B cell (primary cell): ENCODE measurements at regions not wholly inside any gene's neighbourhood (a gene's known extent, or its start where the extent isn't known, plus 50 kb on each side); places are given as distances from the start of the nearest gene placed in this dataset.

Experiments
- ATAC-seq: fragments of 200-7000 bp; cut with Tn5 transposase; one replicate; pipeline ENCODE4 v1.10.0; 2021; ENCODE audit warnings: low read depth, mild to moderate bottlenecking, moderate number of reproducible peaks, moderate library complexity
- CTCF ChIA-PET: fragments of 350-600 bp; sonication (Branson Sonifier 250); formaldehyde crosslinking; loops from one replicate; lab custom pipeline; 2021; ENCODE audit warnings: antibody characterized with exemption, inconsistent platforms; lab: Charles Lee
- POLR2A ChIA-PET: fragments of 350-600 bp; sonication (Branson Sonifier 250); formaldehyde crosslinking; loops from one replicate; lab custom pipeline; 2021; ENCODE audit warnings: antibody characterized with exemption; lab: Charles Lee
- DNase-seq: peaks from one replicate; pipeline ENCODE4 v3.0.0; 2013
- H2AFZ ChIP-seq: 2 replicates; pipeline ENCODE4 v1.6.1; 2012; ENCODE audit warnings: mild to moderate bottlenecking, low read depth, low read length; ENCODE audit not compliant: insufficient read depth, poor library complexity, severe bottlenecking
- H3K27ac ChIP-seq, 2 donors: 1 replicate in 1 of 2; 2 replicates in 1 of 2; pipeline ENCODE4 v1.5.1; 2012 to 2013; ENCODE audit warnings: low read length in 2 of 2, mild to moderate bottlenecking in 2 of 2, moderate library complexity in 1 of 2
- H3K27me3 ChIP-seq, 4 experiments: fragments of 200-600 bp in 1 of 4; sonication (generic) in 1 of 4; replicated peaks in 1 of 4; 1 replicate in 2 of 4; 2 replicates in 2 of 4; pipeline versions ENCODE4 v1.6.1 to v1.7.0; 2013 to 2016; ENCODE audit warnings: low read length in 3 of 4, mild to moderate bottlenecking in 2 of 4, mixed read lengths in 1 of 4, moderate library complexity in 1 of 4; ENCODE audit not compliant: insufficient read depth in 4 of 4, control insufficient read depth in 3 of 4; ENCODE audit errors: control extremely low read depth in 1 of 4
- H3K36me3 ChIP-seq, 2 experiments: replicated peaks in 1 of 2; 1 replicate in 1 of 2; 2 replicates in 1 of 2; pipeline versions ENCODE4 v1.6.1 to v1.7.1; 2013; ENCODE audit warnings: low read length in 1 of 2; ENCODE audit not compliant: insufficient read depth in 2 of 2, control insufficient read depth in 1 of 2; ENCODE audit errors: control extremely low read depth in 1 of 2, extremely low read depth in 1 of 2
- H3K4me1 ChIP-seq, 2 donors: fragments of 200-600 bp in 1 of 2; sonication (generic) in 1 of 2; 1 replicate in 1 of 2; 2 replicates in 1 of 2; pipeline versions ENCODE4 v1.5.1 to v1.6.1; 2013 to 2017; ENCODE audit warnings: low read length in 2 of 2; ENCODE audit not compliant: control insufficient read depth in 2 of 2, insufficient read depth in 2 of 2
- H3K4me2 ChIP-seq: replicated peaks from 2 replicates; pipeline ENCODE3; 2012; ENCODE audit warnings: mild to moderate bottlenecking, low read depth, low read length; ENCODE audit not compliant: poor library complexity, severe bottlenecking
- H3K4me3 ChIP-seq, 5 experiments: fragments of 200-600 bp in 1 of 5; sonication (generic) in 1 of 5; 1 replicate in 3 of 5; 2 replicates in 2 of 5; pipeline versions ENCODE4 v1.5.1 to v1.7.0; 2011 to 2016; ENCODE audit warnings: low read length in 4 of 5, mild to moderate bottlenecking in 4 of 5, low read depth in 2 of 5, control low read depth in 1 of 5, moderate library complexity in 1 of 5; ENCODE audit not compliant: insufficient read depth in 1 of 5; ENCODE audit errors: control extremely low read depth in 1 of 5, extremely low read depth in 1 of 5
- H3K79me2 ChIP-seq: fragments of 200-600 bp; sonication (generic); one replicate; pipeline ENCODE4 v1.6.0; 2016; ENCODE audit warnings: low read length; ENCODE audit not compliant: control insufficient read depth, insufficient read depth
- H3K9ac ChIP-seq: fragments of 200-600 bp; sonication (generic); 2 replicates; pipeline ENCODE4 v1.6.1; 2017; ENCODE audit warnings: mild to moderate bottlenecking, low read length, moderate library complexity
- H3K9me3 ChIP-seq, 3 donors: one replicate each; pipeline versions ENCODE4 v1.6.1 to v1.7.1; 2013; ENCODE audit warnings: low read length in 2 of 3; ENCODE audit not compliant: control insufficient read depth in 2 of 3, insufficient read depth in 1 of 3; ENCODE audit errors: control extremely low read depth in 1 of 3
- H4K20me1 ChIP-seq: 2 replicates; pipeline ENCODE4 v1.6.0; 2012; ENCODE audit warnings: mild to moderate bottlenecking, low read length; ENCODE audit not compliant: insufficient read depth, control insufficient read depth, poor library complexity, severe bottlenecking
- H3K27ac Mint-ChIP-seq: one replicate; pipeline ENCODE4 v1.8.0; 2021; ENCODE audit warnings: mixed read lengths
- H3K27me3 Mint-ChIP-seq: one replicate; pipeline ENCODE4 v1.8.0; 2021; ENCODE audit warnings: mixed read lengths
- H3K4me1 Mint-ChIP-seq: one replicate; pipeline ENCODE4 v1.8.0; 2021; ENCODE audit warnings: mixed read lengths
- H3K4me3 Mint-ChIP-seq: one replicate; pipeline ENCODE4 v1.8.0; 2021; ENCODE audit warnings: mixed read lengths
- H3K9me3 Mint-ChIP-seq: one replicate; pipeline ENCODE4 v1.8.0; 2022; ENCODE audit warnings: mixed read lengths; ENCODE audit not compliant: insufficient read depth
- EZH2 ChIP-seq: IDR thresholded peaks from 2 replicates; pipeline ENCODE4 v1.6.1; 2012; ENCODE audit warnings: borderline replicate concordance, low read depth, mild to moderate bottlenecking, moderate library complexity, low read length; ENCODE audit not compliant: insufficient read depth, poor library complexity, severe bottlenecking
- WGBS: methylation state at CpG from one replicate; pipeline ENCODE4 v1.1.5; 2013; ENCODE audit warnings: missing lambda C conversion rate; ENCODE audit not compliant: insufficient coverage; 5-methylcytosine and 5-hydroxymethylcytosine counted together
- intact Hi-C: fragments of 100-400 bp; cut with micrococcal nuclease; formaldehyde crosslinking; loops from one replicate; pipeline ENCODE4 v1.10.0; 2022
- TF ChIP-seq, protein P1 (sequence below): fragments of 200-600 bp; IDR thresholded peaks from one replicate; pipeline ENCODE4 v1.8.0; 2022; ENCODE audit warnings: antibody characterized with exemption, mild to moderate bottlenecking

DNA sequence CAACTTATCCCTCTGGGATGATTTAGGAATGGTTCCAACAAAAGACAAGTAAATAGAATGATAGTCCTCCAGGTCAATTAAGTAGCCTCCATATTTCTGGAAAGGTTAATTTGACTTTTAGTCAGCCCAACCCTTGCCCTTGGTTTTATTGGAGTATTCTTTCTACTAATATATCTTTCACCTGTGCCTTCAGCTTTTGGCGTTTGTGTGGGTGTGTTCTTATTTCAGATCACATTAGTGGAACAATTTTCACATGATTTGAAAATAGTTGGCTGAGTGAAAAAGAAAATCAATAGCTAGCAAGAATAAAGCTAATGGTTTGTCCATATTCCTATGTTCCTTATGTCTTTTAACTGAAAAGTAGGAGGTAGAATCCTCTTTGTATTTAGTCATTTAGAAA is 239.6 kb upstream of the SGK1 start:
- DNase-seq (no peak), ATAC-seq (no peak)
- Histone ChIP-seq H3K4me2 (no peak overlapping the region), H3K27me3 (no peaks in the 10 kb centered on the region), H3K9ac (no peak overlapping the region), H3K4me1 (no peaks in the 10 kb centered on the region), H4K20me1 (no peaks in the 10 kb centered on the region), H3K4me3 (no peak overlapping the region), H3K36me3 (no peaks in the 10 kb centered on the region), H3K79me2 (no peaks in the 10 kb centered on the region), H3K9me3 (no peaks in the 10 kb centered on the region), H2AFZ (no peak overlapping the region), H3K27ac (no peak overlapping the region)
- WGBS: no CpG with 5 or more reads among the region's 1 CpG
- Mint-ChIP-seq H3K9me3 (no peaks in the 10 kb centered on the region), H3K27me3 (no peaks in the 10 kb centered on the region), H3K4me3 (no peak overlapping the region), H3K4me1 (no peaks in the 10 kb centered on the region), H3K27ac (no peak overlapping the region)
- TF ChIP-seq, protein P1, sequence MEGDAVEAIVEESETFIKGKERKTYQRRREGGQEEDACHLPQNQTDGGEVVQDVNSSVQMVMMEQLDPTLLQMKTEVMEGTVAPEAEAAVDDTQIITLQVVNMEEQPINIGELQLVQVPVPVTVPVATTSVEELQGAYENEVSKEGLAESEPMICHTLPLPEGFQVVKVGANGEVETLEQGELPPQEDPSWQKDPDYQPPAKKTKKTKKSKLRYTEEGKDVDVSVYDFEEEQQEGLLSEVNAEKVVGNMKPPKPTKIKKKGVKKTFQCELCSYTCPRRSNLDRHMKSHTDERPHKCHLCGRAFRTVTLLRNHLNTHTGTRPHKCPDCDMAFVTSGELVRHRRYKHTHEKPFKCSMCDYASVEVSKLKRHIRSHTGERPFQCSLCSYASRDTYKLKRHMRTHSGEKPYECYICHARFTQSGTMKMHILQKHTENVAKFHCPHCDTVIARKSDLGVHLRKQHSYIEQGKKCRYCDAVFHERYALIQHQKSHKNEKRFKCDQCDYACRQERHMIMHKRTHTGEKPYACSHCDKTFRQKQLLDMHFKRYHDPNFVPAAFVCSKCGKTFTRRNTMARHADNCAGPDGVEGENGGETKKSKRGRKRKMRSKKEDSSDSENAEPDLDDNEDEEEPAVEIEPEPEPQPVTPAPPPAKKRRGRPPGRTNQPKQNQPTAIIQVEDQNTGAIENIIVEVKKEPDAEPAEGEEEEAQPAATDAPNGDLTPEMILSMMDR: no peak
- no peak for TF ChIP-seq EZH2
- intact Hi-C loops: no loop called here
- CTCF ChIA-PET: no interaction called here
- POLR2A ChIA-PET: no interaction called here

GRCh38 chr6:134555672-134556071 is 237.8 kb upstream of the SGK1 start:
- WGBS: no CpG with 5 or more reads among the region's 1 CpG
- Histone ChIP-seq H3K9me3 (no peaks in the 10 kb centered on the region), H3K27ac (no peak overlapping the region), H3K4me3 (no peak overlapping the region), H4K20me1 (no peaks in the 10 kb centered on the region), H3K27me3 (no peaks in the 10 kb centered on the region), H3K4me2 (no peak overlapping the region), H3K9ac (no peak overlapping the region), H2AFZ (no peak overlapping the region), H3K79me2 (no peaks in the 10 kb centered on the region), H3K4me1 (no peaks in the 10 kb centered on the region), H3K36me3 (no peaks in the 10 kb centered on the region)
- no peaks in the 10 kb centered on the region for H3K4me1 Mint-ChIP-seq
- H3K27ac Mint-ChIP-seq: no peak overlapping the region
- TF ChIP-seq, protein P1: no peak
- no peak for TF ChIP-seq EZH2
- no peak overlapping the region for H3K4me3 Mint-ChIP-seq
- POLR2A ChIA-PET: no interaction called here
- peaks cover 5% of the 10 kb centered on the region for H3K27me3 Mint-ChIP-seq
- DNase-seq (no peak), ATAC-seq (no peak)
- intact Hi-C loops: no loop called here
- H3K9me3 Mint-ChIP-seq: no peaks in the 10 kb centered on the region
- CTCF ChIA-PET: no interaction called here
